ENCODE measurements at regions not wholly inside any gene's neighbourhood (a gene's known extent, or its start where the extent isn't known, plus 50 kb on each side); places are given as distances from the start of the nearest gene placed in this dataset.
A peak's percentile ranks its signal among the peaks of the same experiment; 100 is the strongest.

GRCh38 chr2:46239175-46239846, 57.9 kb upstream of the EPAS1 start:
- no peak for DNase-seq (ENCODE audit: low spot score)

GRCh38 chr2:46239847-46240181, 57.4 kb upstream of the EPAS1 start:
- peak; percentile 75 for DNase-seq (ENCODE audit: low spot score)

GRCh38 chr2:46241344-46241743, 55.9 kb upstream of the EPAS1 start:
- DNase-seq (ENCODE audit: low spot score): no peak

GRCh38 chr2:46245869-46246268, 51.3 kb upstream of the EPAS1 start:
- no peak for DNase-seq (ENCODE audit: low spot score)

- no peak for DNase-seq (ENCODE audit: low spot score)
Observed at GRCh38 chr2:46246790-46247189, 50.4 kb upstream of the EPAS1 start.

Data from CD4-positive, alpha-beta T cell treated with Interleukin-6 at 100 ng/mL for 8 hours (primary cell).